GM10248 (cell line): ENCODE measurements at regions not wholly inside any gene's neighbourhood (a gene's known extent, or its start where the extent isn't known, plus 50 kb on each side); places are given as distances from the start of the nearest gene placed in this dataset.

Source experiments
- CTCF ChIA-PET: fragments of 300-600 bp; sonication (Branson Sonifier 250); formaldehyde crosslinking; extraction: SDS; loops from one replicate; lab custom pipeline; 2021; ENCODE audit warnings: antibody characterized with exemption; lab: Yijun Ruan, JAX
- POLR2A ChIA-PET: fragments of 350-650 bp; sonication (Branson Sonifier 250); formaldehyde crosslinking; extraction: SDS; loops from one replicate; lab custom pipeline; 2020; ENCODE audit warnings: antibody characterized with exemption; lab: Yijun Ruan, JAX
- DNase-seq: peaks from one replicate; pipeline ENCODE4 v3.0.0; 2012; ENCODE audit errors: extremely low spot score
- CTCF ChIP-seq: IDR thresholded peaks from 2 replicates; pipeline ENCODE4 v1.5.1; 2012; ENCODE audit warnings: mild to moderate bottlenecking, low read depth; ENCODE audit errors: extremely low read depth, missing control alignments, control extremely low read depth

DNA sequence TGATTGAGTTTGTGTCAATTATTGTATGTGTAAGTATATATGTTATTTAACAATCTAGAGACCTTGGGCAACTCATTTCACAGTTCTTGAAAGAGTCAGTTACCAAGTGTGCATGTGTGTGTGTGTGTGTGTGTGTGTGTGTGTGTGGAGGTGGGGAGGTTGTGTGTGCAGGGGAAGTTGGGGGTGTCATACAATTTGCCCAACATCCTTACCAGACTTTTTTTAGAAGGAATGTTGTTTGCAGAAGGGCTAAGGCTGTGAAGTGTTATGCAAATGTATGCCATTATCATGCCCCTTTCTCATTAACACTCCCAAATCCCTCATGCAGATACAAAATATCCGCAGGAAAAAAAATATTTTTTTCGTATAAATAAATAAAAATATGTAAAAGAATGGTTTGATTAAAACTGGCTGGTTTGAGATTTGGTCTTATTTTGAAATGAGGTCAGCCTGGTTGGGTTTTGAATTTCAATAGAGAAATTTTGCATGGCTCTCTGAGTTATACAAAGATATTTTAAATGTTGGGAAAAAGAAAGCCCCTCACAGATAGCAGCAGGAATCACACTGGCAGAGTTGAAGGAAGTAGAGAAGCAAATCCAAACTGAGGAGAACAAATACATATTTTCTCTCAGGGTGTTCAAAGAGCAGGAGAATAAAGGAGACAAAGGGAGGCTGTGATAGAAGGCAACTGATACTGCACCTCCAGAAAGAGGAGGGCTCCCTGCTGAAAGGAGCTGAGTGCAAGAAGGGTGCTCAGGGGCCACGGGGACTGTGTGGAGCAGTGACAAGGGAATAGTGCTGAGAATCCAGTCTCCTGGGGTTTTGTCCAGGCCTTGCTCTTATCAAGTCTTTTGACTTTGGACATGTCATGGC, 1365.5 kb upstream of the CELF4 start:
- POLR2A ChIA-PET, result no interaction called here

GRCh38 chr18:38923540-38923939, 1357.9 kb upstream of the CELF4 start:
- POLR2A ChIA-PET, result no interaction called here

More for the DNA sequence above, 1365.5 kb upstream of the CELF4 start:
- no peak for TF ChIP-seq CTCF
- DNase-seq, result no peak
- CTCF ChIA-PET, result no interaction called here

DNA sequence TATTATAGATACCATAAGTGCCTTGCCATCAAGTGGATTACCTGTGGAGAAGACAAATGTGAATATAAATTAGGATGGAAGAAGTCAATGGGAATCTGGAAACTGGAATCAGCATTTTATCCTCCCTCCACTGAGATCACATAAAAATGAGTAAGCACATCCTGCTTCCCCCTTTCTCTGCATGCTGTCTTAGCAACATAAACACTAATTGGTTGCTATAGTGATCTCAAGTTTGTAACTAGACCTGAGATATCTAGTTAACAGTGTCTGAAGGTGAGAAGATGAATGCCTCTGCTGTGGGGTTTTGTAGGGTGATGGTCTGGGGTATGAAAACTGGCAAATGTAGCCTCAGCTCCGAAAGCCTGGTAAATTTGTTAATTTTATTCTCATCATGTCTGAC, 1357.5 kb upstream of the CELF4 start:
- no peak for TF ChIP-seq CTCF
- ChIA-PET POLR2A (no interaction called here), CTCF (no interaction called here)
- DNase-seq, result no peak

More at GRCh38 chr18:38923540-38923939, 1357.9 kb upstream of the CELF4 start:
- CTCF ChIA-PET, result no interaction called here
- TF ChIP-seq CTCF, result no peak
- DNase-seq, result no peak

- DNase-seq, result no peak
- TF ChIP-seq CTCF, result no peak
- CTCF ChIA-PET, result interaction anchor here (1.1 kb wide), 1 partner anchor 10 kb away, joined by 3 read pairs; no protein-coding TSS in a partner anchor
- POLR2A ChIA-PET, result no interaction called here
Measured at GRCh38 chr18:38909972-38910371, 1344.4 kb upstream of the CELF4 start.

- POLR2A ChIA-PET, result no interaction called here
- no peak for TF ChIP-seq CTCF
- CTCF ChIA-PET, result no interaction called here
- DNase-seq, result no peak
Measured at GRCh38 chr18:38902796-38903195, 1337.2 kb upstream of the CELF4 start.

GRCh38 chr18:38900445-38900844, 1334.8 kb upstream of the CELF4 start:
- ChIA-PET CTCF (interaction anchor here (1.0 to 1.3 kb wide), 2 partner anchors 10 to 14 kb away, joined by 3 to 4 read pairs; no protein-coding TSS in a partner anchor), POLR2A (no interaction called here)

More at GRCh38 chr18:38900445-38900844, 1334.8 kb upstream of the CELF4 start:
- TF ChIP-seq CTCF, result no peak
- DNase-seq, result no peak
